Activated naive CD4-positive, alpha-beta T cell treated with anti-CD3 and anti-CD28 coated beads, Interleukin-2, amount 10 ng/mL, durations not matched to agents 7 days and 5 days (primary cell): ENCODE measurements at regions not wholly inside any gene's neighbourhood (a gene's known extent, or its start where the extent isn't known, plus 50 kb on each side); places are given as distances from the start of the nearest gene placed in this dataset.

ENCODE experiments used
- CTCF ChIA-PET: fragments of 350-600 bp; sonication (Branson Sonifier 250); formaldehyde crosslinking; loops from one replicate; lab custom pipeline; 2021; ENCODE audit warnings: antibody characterized with exemption; lab: Charles Lee
- DNase-seq: peaks from one replicate; pipeline ENCODE4 v3.0.0-alpha.2; 2020
- H3K27ac Mint-ChIP-seq: one replicate; pipeline ENCODE4 v1.8.0; 2021; ENCODE audit warnings: mild to moderate bottlenecking, moderate library complexity, mixed read lengths
- H3K27me3 Mint-ChIP-seq: one replicate; pipeline ENCODE4 v1.8.0; 2021; ENCODE audit warnings: mild to moderate bottlenecking, mixed read lengths
- H3K36me3 Mint-ChIP-seq: one replicate; pipeline ENCODE4 v1.8.0; 2021; ENCODE audit warnings: mixed read lengths
- H3K4me1 Mint-ChIP-seq: one replicate; pipeline ENCODE4 v1.8.0; 2021; ENCODE audit warnings: mixed read lengths
- H3K4me3 Mint-ChIP-seq: one replicate; pipeline ENCODE4 v1.8.0; 2021; ENCODE audit warnings: mild to moderate bottlenecking, moderate library complexity, mixed read lengths
- H3K9me3 Mint-ChIP-seq: one replicate; pipeline ENCODE4 v1.8.0; 2021; ENCODE audit warnings: mixed read lengths

- no peaks in the 10 kb centered on the region for H3K4me1 Mint-ChIP-seq
Measured at GRCh38 chr4:158996669-158997074, 106.2 kb upstream of the RAPGEF2 start.

GRCh38 chr4:158997660-158998349 is 105.1 kb upstream of the RAPGEF2 start:
- DNase-seq: no peak
- H3K4me1 Mint-ChIP-seq: no peaks in the 10 kb centered on the region
- H3K27me3 Mint-ChIP-seq: peaks cover 14% of the 10 kb centered on the region
- no peaks in the 10 kb centered on the region for H3K36me3 Mint-ChIP-seq
- H3K27ac Mint-ChIP-seq: no peak overlapping the region
- CTCF ChIA-PET: interaction anchor here (0.6 kb wide), 1 partner anchor 1326 kb away, joined by 3 read pairs; no protein-coding TSS in a partner anchor
- no peaks in the 10 kb centered on the region for H3K9me3 Mint-ChIP-seq
- no peak overlapping the region for H3K4me3 Mint-ChIP-seq

More at GRCh38 chr4:158996669-158997074, 106.2 kb upstream of the RAPGEF2 start:
- CTCF ChIA-PET: interaction anchor here (0.6 kb wide), 1 partner anchor 110 kb away, joined by 3 read pairs; no protein-coding TSS in a partner anchor
- Mint-ChIP-seq H3K27me3 (peaks cover 14% of the 10 kb centered on the region), H3K36me3 (no peaks in the 10 kb centered on the region), H3K9me3 (no peaks in the 10 kb centered on the region), H3K27ac (no peak overlapping the region), H3K4me3 (no peak overlapping the region)
- DNase-seq: no peak

GRCh38 chr4:158998624-158999023 is 104.3 kb upstream of the RAPGEF2 start:
- CTCF ChIA-PET: no interaction called here
- no peak for DNase-seq
- H3K27me3 Mint-ChIP-seq: peaks cover 10% of the 10 kb centered on the region

GRCh38 chr4:158999166-158999682 is 103.7 kb upstream of the RAPGEF2 start:
- Mint-ChIP-seq H3K27me3 (peaks cover 10% of the 10 kb centered on the region), H3K4me3 (no peak overlapping the region), H3K4me1 (no peaks in the 10 kb centered on the region), H3K36me3 (no peaks in the 10 kb centered on the region), H3K9me3 (no peaks in the 10 kb centered on the region), H3K27ac (no peak overlapping the region)
- CTCF ChIA-PET: no interaction called here
- DNase-seq: no peak

More at GRCh38 chr4:158998624-158999023, 104.3 kb upstream of the RAPGEF2 start:
- no peaks in the 10 kb centered on the region for H3K9me3 Mint-ChIP-seq
- H3K4me1 Mint-ChIP-seq: no peaks in the 10 kb centered on the region
- no peak overlapping the region for H3K4me3 Mint-ChIP-seq
- H3K27ac Mint-ChIP-seq: no peak overlapping the region
- no peaks in the 10 kb centered on the region for H3K36me3 Mint-ChIP-seq

GRCh38 chr4:158999849-159000248 is 103.0 kb upstream of the RAPGEF2 start:
- DNase-seq: no peak
- no peaks in the 10 kb centered on the region for H3K36me3 Mint-ChIP-seq
- peaks cover 10% of the 10 kb centered on the region for H3K27me3 Mint-ChIP-seq
- no peaks in the 10 kb centered on the region for H3K9me3 Mint-ChIP-seq
- H3K4me3 Mint-ChIP-seq: no peak overlapping the region
- CTCF ChIA-PET: interaction anchor here (0.6 kb wide), 1 partner anchor 59 kb away, joined by 3 read pairs; no protein-coding TSS in a partner anchor
- H3K4me1 Mint-ChIP-seq: no peaks in the 10 kb centered on the region
- H3K27ac Mint-ChIP-seq: no peak overlapping the region

GRCh38 chr4:159002950-159003349 is 99.9 kb upstream of the RAPGEF2 start:
- DNase-seq: no peak
- Mint-ChIP-seq H3K4me3 (no peak overlapping the region), H3K36me3 (no peaks in the 10 kb centered on the region), H3K4me1 (no peaks in the 10 kb centered on the region), H3K27ac (no peak overlapping the region), H3K9me3 (no peaks in the 10 kb centered on the region), H3K27me3 (peaks cover 9% of the 10 kb centered on the region)
- CTCF ChIA-PET: no interaction called here

- Mint-ChIP-seq H3K4me3 (no peak overlapping the region), H3K4me1 (no peaks in the 10 kb centered on the region), H3K27me3 (peaks cover 9% of the 10 kb centered on the region), H3K27ac (no peak overlapping the region), H3K9me3 (no peaks in the 10 kb centered on the region), H3K36me3 (no peaks in the 10 kb centered on the region)
- no peak for DNase-seq
- CTCF ChIA-PET: no interaction called here
Measured at GRCh38 chr4:159003420-159004253, 99.2 kb upstream of the RAPGEF2 start.

- H3K4me1 Mint-ChIP-seq: no peaks in the 10 kb centered on the region
- H3K4me3 Mint-ChIP-seq: no peak overlapping the region
- no peak for DNase-seq
- H3K36me3 Mint-ChIP-seq: no peaks in the 10 kb centered on the region
- CTCF ChIA-PET: interaction anchor here (0.7 kb wide), 1 partner anchor 467 kb away, joined by 3 read pairs; no protein-coding TSS in a partner anchor
- no peak overlapping the region for H3K27ac Mint-ChIP-seq
- H3K27me3 Mint-ChIP-seq: peaks cover 10% of the 10 kb centered on the region
- H3K9me3 Mint-ChIP-seq: no peaks in the 10 kb centered on the region
Measured at GRCh38 chr4:159006202-159006601, 96.7 kb upstream of the RAPGEF2 start.

GRCh38 chr4:159008671-159009070 is 94.2 kb upstream of the RAPGEF2 start:
- peaks cover 10% of the 10 kb centered on the region for H3K27me3 Mint-ChIP-seq

GRCh38 chr4:159009521-159009920 is 93.4 kb upstream of the RAPGEF2 start:
- Mint-ChIP-seq H3K4me1 (no peaks in the 10 kb centered on the region), H3K27me3 (peaks cover 10% of the 10 kb centered on the region), H3K4me3 (no peak overlapping the region), H3K27ac (no peak overlapping the region), H3K36me3 (no peaks in the 10 kb centered on the region), H3K9me3 (no peaks in the 10 kb centered on the region)
- CTCF ChIA-PET: no interaction called here
- no peak for DNase-seq

More at GRCh38 chr4:159008671-159009070, 94.2 kb upstream of the RAPGEF2 start:
- Mint-ChIP-seq H3K27ac (no peak overlapping the region), H3K4me3 (no peak overlapping the region), H3K4me1 (no peaks in the 10 kb centered on the region), H3K9me3 (no peaks in the 10 kb centered on the region), H3K36me3 (no peaks in the 10 kb centered on the region)
- DNase-seq: no peak
- CTCF ChIA-PET: no interaction called here

- no peaks in the 10 kb centered on the region for H3K4me1 Mint-ChIP-seq
- CTCF ChIA-PET: no interaction called here
- no peaks in the 10 kb centered on the region for H3K9me3 Mint-ChIP-seq
- H3K36me3 Mint-ChIP-seq: no peaks in the 10 kb centered on the region
- no peak overlapping the region for H3K4me3 Mint-ChIP-seq
- H3K27me3 Mint-ChIP-seq: peaks cover 10% of the 10 kb centered on the region
- no peak for DNase-seq
- no peak overlapping the region for H3K27ac Mint-ChIP-seq
Measured at GRCh38 chr4:159010100-159010499, 92.8 kb upstream of the RAPGEF2 start.

- Mint-ChIP-seq H3K4me3 (no peak overlapping the region), H3K27me3 (peaks cover 10% of the 10 kb centered on the region), H3K27ac (no peak overlapping the region), H3K9me3 (no peaks in the 10 kb centered on the region), H3K4me1 (no peaks in the 10 kb centered on the region), H3K36me3 (no peaks in the 10 kb centered on the region)
- CTCF ChIA-PET: no interaction called here
- DNase-seq: no peak
Measured at GRCh38 chr4:159010563-159011260, 92.2 kb upstream of the RAPGEF2 start.

GRCh38 chr4:159012381-159012780 is 90.5 kb upstream of the RAPGEF2 start:
- Mint-ChIP-seq H3K27me3 (peaks cover 12% of the 10 kb centered on the region), H3K4me1 (no peaks in the 10 kb centered on the region), H3K27ac (no peak overlapping the region), H3K9me3 (no peaks in the 10 kb centered on the region), H3K36me3 (no peaks in the 10 kb centered on the region), H3K4me3 (no peak overlapping the region)
- no peak for DNase-seq
- CTCF ChIA-PET: no interaction called here

- Mint-ChIP-seq H3K36me3 (no peaks in the 10 kb centered on the region), H3K27ac (no peak overlapping the region), H3K4me1 (no peaks in the 10 kb centered on the region), H3K9me3 (no peaks in the 10 kb centered on the region), H3K27me3 (peaks cover 13% of the 10 kb centered on the region), H3K4me3 (no peak overlapping the region)
- CTCF ChIA-PET: no interaction called here
- no peak for DNase-seq
Measured at GRCh38 chr4:159013692-159014091, 89.2 kb upstream of the RAPGEF2 start.
